GM18870 (cell line): ENCODE measurements at regions not wholly inside any gene's neighbourhood (a gene's known extent, or its start where the extent isn't known, plus 50 kb on each side); places are given as distances from the start of the nearest gene placed in this dataset.

ENCODE experiments used
- ATAC-seq: cut with Tn5 transposase; IDR thresholded peaks from one replicate; pipeline ENCODE4 v1.9.1; 2021; ENCODE audit warnings: moderate library complexity; ENCODE audit not compliant: unreplicated experiment

- no peak for ATAC-seq
Measured at GRCh38 chr14:71273366-71273765, 366.1 kb downstream of the PCNX1 start.

- no peak for ATAC-seq
Measured at GRCh38 chr14:71284048-71284447, 376.8 kb downstream of the PCNX1 start.

GRCh38 chr14:71286126-71286525 is 378.9 kb downstream of the PCNX1 start:
- ATAC-seq: no peak

GRCh38 chr14:71287567-71287966 is 380.3 kb downstream of the PCNX1 start:
- no peak for ATAC-seq

GRCh38 chr14:71289536-71289935 is 382.3 kb downstream of the PCNX1 start:
- ATAC-seq: peak; percentile 61

- ATAC-seq: no peak
Measured at GRCh38 chr14:71290301-71290700, 383.0 kb downstream of the PCNX1 start.

GRCh38 chr14:71290960-71291466 is 383.8 kb downstream of the PCNX1 start:
- ATAC-seq: peak; percentile 62

GRCh38 chr14:71296184-71296583 is 388.9 kb downstream of the PCNX1 start:
- no peak for ATAC-seq

GRCh38 chr14:71300566-71301330 is 393.5 kb downstream of the PCNX1 start:
- ATAC-seq: no peak

GRCh38 chr14:71301611-71302010 is 394.4 kb downstream of the PCNX1 start:
- no peak for ATAC-seq

- no peak for ATAC-seq
Measured at GRCh38 chr14:71304690-71305089, 397.4 kb downstream of the PCNX1 start.

- no peak for ATAC-seq
Measured at GRCh38 chr14:71308671-71309070, 401.4 kb downstream of the PCNX1 start.

GRCh38 chr14:71309756-71310155 is 402.5 kb downstream of the PCNX1 start:
- no peak for ATAC-seq

GRCh38 chr14:71311061-71311460 is 403.8 kb downstream of the PCNX1 start:
- ATAC-seq: no peak

- no peak for ATAC-seq
Measured at GRCh38 chr14:71314717-71315116, 407.5 kb downstream of the PCNX1 start.

GRCh38 chr14:71317385-71318096 is 410.3 kb downstream of the PCNX1 start:
- no peak for ATAC-seq

GRCh38 chr14:71318097-71318459 is 410.8 kb downstream of the PCNX1 start:
- ATAC-seq: no peak

GRCh38 chr14:71319666-71320065 is 412.4 kb downstream of the PCNX1 start:
- peak; percentile 1 for ATAC-seq

- ATAC-seq: peak; percentile 58
Measured at GRCh38 chr14:71320107-71320733, 413.0 kb downstream of the PCNX1 start, which contains the start of gene SIPA1L1. Gene SIPA1L1 (plus strand): TSS chr14:71320476.

GRCh38 chr14:71320734-71321573 is 413.7 kb downstream of the PCNX1 start:
- ATAC-seq: no peak
